ENCODE measurements at regions not wholly inside any gene's neighbourhood (a gene's known extent, or its start where the extent isn't known, plus 50 kb on each side); places are given as distances from the start of the nearest gene placed in this dataset.

GRCh38 chr4:163701916-163702315 is 207.4 kb downstream of the TMA16 start:
- Histone ChIP-seq H3K36me3 (replicated peaks in 1 of 2; ENCODE audit: insufficient read depth in 1 of 2, low read depth in 2 of 2) (no peaks in the 10 kb centered on the region), H3K27ac (no peak overlapping the region), H3K4me1 (no peaks in the 10 kb centered on the region), H3K4me3 (no peak overlapping the region), H3K27me3 (no peaks in the 10 kb centered on the region), H3K9me3 (no peaks in the 10 kb centered on the region)
- intact Hi-C loops (cut with DNase I) = no loop called here
- no peak for TF ChIP-seq CTCF (IDR thresholded peaks at IDR 0.05)
- no peak for TF ChIP-seq POLR2A (IDR thresholded peaks at IDR 0.05)
- no peak for ATAC-seq
- no peak for DNase-seq
- 56 to 59% methylated on average over 5 of the region's 5 CpGs for whole genome bisulfite sequencing, 2 donors

- no peak for TF ChIP-seq POLR2A (IDR thresholded peaks at IDR 0.05)
- no peak for TF ChIP-seq CTCF (IDR thresholded peaks at IDR 0.05)
These were observed 208.2 kb downstream of the TMA16 start for GRCh38 chr4:163702736-163703135.

GRCh38 chr4:163703251-163703650 is 208.8 kb downstream of the TMA16 start:
- WGBS, 2 donors = 3 to 14% methylated on average over 1 of the region's 1 CpG

More at GRCh38 chr4:163702736-163703135, 208.2 kb downstream of the TMA16 start:
- intact Hi-C loops (cut with DNase I) = no loop called here
- DNase-seq (no peak), ATAC-seq (no peak)
- Histone ChIP-seq H3K27ac (no peak overlapping the region), H3K4me1 (no peaks in the 10 kb centered on the region), H3K4me3 (no peak overlapping the region), H3K27me3 (no peaks in the 10 kb centered on the region), H3K36me3 (replicated peaks in 1 of 2; ENCODE audit: insufficient read depth in 1 of 2, low read depth in 2 of 2) (no peaks in the 10 kb centered on the region), H3K9me3 (no peaks in the 10 kb centered on the region)
- WGBS, 2 donors = 43 to 50% methylated on average over 4 of the region's 4 CpGs

GRCh38 chr4:163707873-163708272 is 213.4 kb downstream of the TMA16 start:
- no peaks in the 10 kb centered on the region for H3K9me3 ChIP-seq
- ATAC-seq = no peak
- no peaks in the 10 kb centered on the region for H3K27me3 ChIP-seq
- H3K4me1 ChIP-seq = no peaks in the 10 kb centered on the region
- no peaks in the 10 kb centered on the region for H3K36me3 ChIP-seq (replicated peaks in 1 of 2; ENCODE audit: insufficient read depth in 1 of 2, low read depth in 2 of 2)
- H3K27ac ChIP-seq = no peak overlapping the region
- intact Hi-C loops (cut with DNase I) = no loop called here
- TF ChIP-seq POLR2A (IDR thresholded peaks at IDR 0.05) = no peak
- TF ChIP-seq CTCF (IDR thresholded peaks at IDR 0.05) = no peak
- DNase-seq = no peak
- H3K4me3 ChIP-seq = no peak overlapping the region

More at GRCh38 chr4:163703251-163703650, 208.8 kb downstream of the TMA16 start:
- TF ChIP-seq CTCF (IDR thresholded peaks at IDR 0.05) (no peak), POLR2A (IDR thresholded peaks at IDR 0.05) (no peak)
- Histone ChIP-seq H3K27me3 (no peaks in the 10 kb centered on the region), H3K27ac (no peak overlapping the region), H3K4me1 (no peaks in the 10 kb centered on the region), H3K9me3 (no peaks in the 10 kb centered on the region), H3K4me3 (no peak overlapping the region), H3K36me3 (replicated peaks in 1 of 2; ENCODE audit: insufficient read depth in 1 of 2, low read depth in 2 of 2) (no peaks in the 10 kb centered on the region)
- ATAC-seq (no peak), DNase-seq (no peak)
- intact Hi-C loops (cut with DNase I) = no loop called here

GRCh38 chr4:163709601-163710000 is 215.1 kb downstream of the TMA16 start:
- no peak for DNase-seq
- no peak overlapping the region for H3K4me3 ChIP-seq
- intact Hi-C loops (cut with DNase I) = no loop called here
- no peak overlapping the region for H3K27ac ChIP-seq
- H3K27me3 ChIP-seq = no peaks in the 10 kb centered on the region
- TF ChIP-seq POLR2A (IDR thresholded peaks at IDR 0.05) (no peak), CTCF (IDR thresholded peaks at IDR 0.05) (no peak)
- ATAC-seq = no peak
- H3K36me3 ChIP-seq (replicated peaks in 1 of 2; ENCODE audit: insufficient read depth in 1 of 2, low read depth in 2 of 2) = no peaks in the 10 kb centered on the region
- no peaks in the 10 kb centered on the region for H3K9me3 ChIP-seq
- no peaks in the 10 kb centered on the region for H3K4me1 ChIP-seq
- 88 to 93% methylated on average over 1 of the region's 1 CpG for WGBS, 2 donors

Data from body of pancreas (tissue), 4 donors.